ENCODE measurements at regions not wholly inside any gene's neighbourhood (a gene's known extent, or its start where the extent isn't known, plus 50 kb on each side); places are given as distances from the start of the nearest gene placed in this dataset.

DNA sequence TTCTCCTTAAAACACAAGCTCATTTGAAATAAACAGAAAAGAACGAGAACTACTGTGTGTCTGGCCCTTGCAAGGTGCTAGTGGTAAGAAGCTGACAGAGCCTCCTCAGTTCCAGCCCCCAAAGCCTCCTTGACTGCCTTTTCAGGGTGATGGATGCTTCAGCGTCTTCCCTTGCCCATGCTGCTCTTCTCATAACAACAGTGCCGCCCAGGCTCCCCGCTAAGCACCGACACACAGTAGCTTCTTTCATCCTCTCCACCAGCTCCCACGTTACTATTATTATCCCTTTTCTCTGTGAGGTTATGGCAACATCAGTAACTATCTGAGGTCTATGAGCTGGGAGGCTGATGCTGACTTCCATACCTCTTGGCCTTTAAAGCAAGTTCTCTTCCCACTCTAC lies 418.6 kb downstream of the TSN start:
- H2BK120ac ChIP-seq (replicated peaks; ENCODE audit: low read depth, low read length) = no peak overlapping the region
- H2AFZ ChIP-seq (ENCODE audit: low read length) = no peak overlapping the region
- H3K79me1 ChIP-seq (ENCODE audit: low read depth, low read length) = no peaks in the 10 kb centered on the region
- H3K4me3 ChIP-seq (ENCODE audit: extremely low read depth in 1 of 4, insufficient read depth in 2 of 4, low read depth in 3 of 4, low read length in 4 of 4) = no peak overlapping the region
- FAIRE-seq (no peak), DNase-seq (ENCODE audit: low read depth in 1 of 2, low spot score in 2 of 2) (no peak)
- H3K79me2 ChIP-seq (ENCODE audit: control insufficient read depth in 1 of 2, insufficient read depth in 2 of 2, low read length in 2 of 2) = no peaks in the 10 kb centered on the region
- no peaks in the 10 kb centered on the region for H3K4me1 ChIP-seq (replicated peaks in 1 of 4; ENCODE audit: control insufficient read depth in 3 of 4, insufficient read depth in 4 of 4, low read length in 3 of 4)
- H4K91ac ChIP-seq (replicated peaks; ENCODE audit: insufficient read length, low read length) = no peak overlapping the region
- H3K23ac ChIP-seq (ENCODE audit: insufficient read length) = no peak overlapping the region
- H3K36me3 ChIP-seq (ENCODE audit: control insufficient read depth in 2 of 4, insufficient read depth in 4 of 4, low read length in 3 of 4) = no peaks in the 10 kb centered on the region
- no peaks in the 10 kb centered on the region for H3K27me3 ChIP-seq (replicated peaks in 1 of 4; ENCODE audit: control insufficient read depth in 3 of 4, extremely low read depth in 1 of 4, insufficient read depth in 3 of 4, low read length in 3 of 4)
- H3K14ac ChIP-seq (ENCODE audit: insufficient read length) = no peak overlapping the region
- no peak overlapping the region for H3K4me2 ChIP-seq (ENCODE audit: insufficient read depth in 1 of 2, low read depth in 2 of 2, low read length in 2 of 2)
- H4K5ac ChIP-seq (ENCODE audit: insufficient read length, low read depth, low read length) = no peak overlapping the region
- POLR2A ChIA-PET (ENCODE audit: partially characterized antibody) = no interaction called here
- no peak overlapping the region for H2BK20ac ChIP-seq (ENCODE audit: low read length)
- no peak overlapping the region for H3K4ac ChIP-seq (replicated peaks; ENCODE audit: insufficient read length, low read depth, low read length)
- H3K18ac ChIP-seq (ENCODE audit: extremely low read depth, low read length) = no peak overlapping the region
- no peaks in the 10 kb centered on the region for H3K9me3 ChIP-seq (ENCODE audit: insufficient read depth in 2 of 2, low read depth in 1 of 2, low read length in 1 of 2)
- no peak overlapping the region for H2BK15ac ChIP-seq (ENCODE audit: low read length)
- WGBS, 2 experiments (ENCODE audit: extremely low coverage in 1 of 2, insufficient coverage in 1 of 2, insufficient read length in 1 of 2, insufficient replicate concordance in 2 of 2, low coverage in 1 of 2, low lambda C conversion rate in 2 of 2, missing lambda C conversion rate in 1 of 2) = 87% methylated on average over 6 of the region's 6 CpGs; no CpG with 5 or more reads in 1 of the 2 experiments
- no peak overlapping the region for H2BK5ac ChIP-seq (ENCODE audit: low read depth, low read length)
- CTCF ChIA-PET (ENCODE audit: partially characterized antibody) = interaction anchor here (0.9 to 1.8 kb wide), 4 partner anchors 9 to 65 kb away, joined by 3 to 5 read pairs (median 5); no protein-coding TSS in a partner anchor
- no peaks in the 10 kb centered on the region for H4K20me1 ChIP-seq (replicated peaks in 1 of 2; ENCODE audit: control insufficient read depth in 1 of 2, insufficient read depth in 2 of 2, low read length in 2 of 2)
- H4K8ac ChIP-seq (ENCODE audit: extremely low read depth, insufficient read depth, low read length) = no peak overlapping the region
- H3K23me2 ChIP-seq (ENCODE audit: low read depth, low read length) = no peaks in the 10 kb centered on the region
- no peak overlapping the region for H3K9ac ChIP-seq (replicated peaks in 1 of 4; ENCODE audit: extremely low read depth in 1 of 4, low read depth in 3 of 4, low read length in 3 of 4)
- H2AK5ac ChIP-seq (ENCODE audit: low read depth, low read length) = no peak overlapping the region
- no peak overlapping the region for H3K56ac ChIP-seq (replicated peaks; ENCODE audit: insufficient read length, low read depth, low read length)
- no peak overlapping the region for H3K27ac ChIP-seq (ENCODE audit: low read depth, low read length)
- no peak overlapping the region for H2BK12ac ChIP-seq (ENCODE audit: low read depth, low read length)
- no peak for TF ChIP-seq TBP (IDR thresholded peaks at IDR 0.05; ENCODE audit: low read depth, low read length)
- TF ChIP-seq, protein P1, sequence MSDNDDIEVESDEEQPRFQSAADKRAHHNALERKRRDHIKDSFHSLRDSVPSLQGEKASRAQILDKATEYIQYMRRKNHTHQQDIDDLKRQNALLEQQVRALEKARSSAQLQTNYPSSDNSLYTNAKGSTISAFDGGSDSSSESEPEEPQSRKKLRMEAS (IDR thresholded peaks at IDR 0.05) = no peak
- TF ChIP-seq CHD1 (IDR thresholded peaks at IDR 0.05; ENCODE audit: low read depth, low read length) = no peak
- TF ChIP-seq ASH2L (IDR thresholded peaks at IDR 0.05; ENCODE audit: low read length) = no peak
- TF ChIP-seq KDM4A (IDR thresholded peaks at IDR 0.05; ENCODE audit: low read depth, low read length, severe bottlenecking) = no peak
- TF ChIP-seq BRCA1 (IDR thresholded peaks at IDR 0.05; ENCODE audit: low read depth, low read length) = no peak
